ENCODE measurements at regions not wholly inside any gene's neighbourhood (a gene's known extent, or its start where the extent isn't known, plus 50 kb on each side); places are given as distances from the start of the nearest gene placed in this dataset.

DNA sequence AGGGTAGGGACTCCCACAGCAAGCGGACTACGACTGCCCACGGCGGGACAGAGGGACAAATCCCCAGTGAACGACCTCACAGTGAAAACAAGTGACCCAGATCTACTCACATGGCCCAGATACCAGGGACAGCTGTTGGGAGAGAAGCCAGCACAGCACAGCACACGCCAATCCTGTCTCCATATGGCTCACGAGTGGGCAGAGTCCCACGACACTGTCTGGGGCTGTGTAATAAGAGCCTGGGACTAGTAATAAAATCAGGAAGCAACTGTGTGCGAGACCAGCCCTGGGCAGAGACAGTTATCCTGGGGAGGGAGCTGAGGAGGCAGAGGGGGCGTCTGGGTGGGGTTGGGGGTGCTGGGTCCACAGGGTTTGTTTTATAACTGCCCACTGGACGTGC is 385.0 kb downstream of the CTTN start:
- no peak for TF ChIP-seq EZH2 (IDR thresholded peaks at IDR 0.05; ENCODE audit: insufficient read depth, low read length)
- TF ChIP-seq, protein P1, sequence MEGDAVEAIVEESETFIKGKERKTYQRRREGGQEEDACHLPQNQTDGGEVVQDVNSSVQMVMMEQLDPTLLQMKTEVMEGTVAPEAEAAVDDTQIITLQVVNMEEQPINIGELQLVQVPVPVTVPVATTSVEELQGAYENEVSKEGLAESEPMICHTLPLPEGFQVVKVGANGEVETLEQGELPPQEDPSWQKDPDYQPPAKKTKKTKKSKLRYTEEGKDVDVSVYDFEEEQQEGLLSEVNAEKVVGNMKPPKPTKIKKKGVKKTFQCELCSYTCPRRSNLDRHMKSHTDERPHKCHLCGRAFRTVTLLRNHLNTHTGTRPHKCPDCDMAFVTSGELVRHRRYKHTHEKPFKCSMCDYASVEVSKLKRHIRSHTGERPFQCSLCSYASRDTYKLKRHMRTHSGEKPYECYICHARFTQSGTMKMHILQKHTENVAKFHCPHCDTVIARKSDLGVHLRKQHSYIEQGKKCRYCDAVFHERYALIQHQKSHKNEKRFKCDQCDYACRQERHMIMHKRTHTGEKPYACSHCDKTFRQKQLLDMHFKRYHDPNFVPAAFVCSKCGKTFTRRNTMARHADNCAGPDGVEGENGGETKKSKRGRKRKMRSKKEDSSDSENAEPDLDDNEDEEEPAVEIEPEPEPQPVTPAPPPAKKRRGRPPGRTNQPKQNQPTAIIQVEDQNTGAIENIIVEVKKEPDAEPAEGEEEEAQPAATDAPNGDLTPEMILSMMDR (IDR thresholded peaks at IDR 0.05; ENCODE audit: insufficient read depth, low read depth, low read length) = no peak
